ENCODE measurements at regions not wholly inside any gene's neighbourhood (a gene's known extent, or its start where the extent isn't known, plus 50 kb on each side); places are given as distances from the start of the nearest gene placed in this dataset.

- TF ChIP-seq CTCF (IDR thresholded peaks at IDR 0.05) (no peak), POLR2A (IDR thresholded peaks at IDR 0.05) (no peak)
Measured at GRCh38 chr12:131413471-131413870, 297.4 kb upstream of the SFSWAP start.

All from lower leg skin (tissue), 3 donors.